AG04450 (cell line): ENCODE measurements at regions not wholly inside any gene's neighbourhood (a gene's known extent, or its start where the extent isn't known, plus 50 kb on each side); places are given as distances from the start of the nearest gene placed in this dataset.

Experiments
- CTCF ChIA-PET: fragments of 300-600, 350-600 bp; formaldehyde crosslinking; extraction: SDS; loops from one replicate; lab custom pipeline; 2022; ENCODE audit warnings: antibody characterized with exemption, inconsistent platforms; lab: Charles Lee
- POLR2A ChIA-PET: fragments of 350-600 bp; formaldehyde crosslinking; extraction: SDS; loops from one replicate; lab custom pipeline; 2021; ENCODE audit warnings: antibody characterized with exemption, inconsistent platforms; lab: Yijun Ruan, JAX
- DNase-seq: peaks from one replicate; pipeline ENCODE4 v3.0.0-alpha.2; 2011; ENCODE audit warnings: low read depth, low spot score
- H3K27ac ChIP-seq: one replicate; pipeline ENCODE4 v1.5.1; 2012; ENCODE audit warnings: low read depth, low read length, control low read depth
- H3K27me3 ChIP-seq: one replicate; pipeline ENCODE4 v1.6.0; 2012; ENCODE audit warnings: low read length; ENCODE audit not compliant: control insufficient read depth, insufficient read depth
- H3K4me3 ChIP-seq: 2 replicates; pipeline ENCODE4 v1.5.1; 2011; ENCODE audit warnings: mild to moderate bottlenecking, low read depth, low read length, control low read depth
- H3K9me3 ChIP-seq: 2 replicates; pipeline ENCODE4 v1.5.1; 2012; ENCODE audit warnings: low read length; ENCODE audit not compliant: control insufficient read depth, insufficient read depth
- TF ChIP-seq, protein P1 (sequence below): IDR thresholded peaks from 2 replicates; pipeline ENCODE4 v1.5.1; 2011; ENCODE audit warnings: low read depth, low read length, control low read depth, inconsistent platforms

DNA sequence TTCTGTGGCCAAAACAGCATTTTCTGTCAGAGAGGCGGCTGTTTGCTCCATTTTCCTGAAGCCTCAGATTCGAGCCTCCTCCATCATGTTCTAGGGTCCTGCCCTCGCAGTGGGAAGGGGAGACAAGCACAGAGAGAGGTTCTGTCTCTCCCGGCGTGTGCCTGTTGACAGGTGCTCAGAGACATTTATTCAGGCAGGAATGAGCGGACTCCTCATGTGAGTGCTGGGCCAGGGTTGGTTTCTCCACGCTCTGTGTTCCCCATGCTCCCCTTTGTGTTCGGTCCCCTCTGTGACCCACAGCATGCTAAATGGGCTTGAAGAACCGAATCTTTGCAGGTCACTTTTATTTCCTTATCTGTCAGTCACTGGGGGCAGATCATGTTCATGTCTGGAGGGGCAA lies 374.6 kb downstream of the GLRX3 start:
- Histone ChIP-seq H3K27me3 (no peaks in the 10 kb centered on the region), H3K4me3 (no peak overlapping the region), H3K27ac (no peak overlapping the region), H3K9me3 (peaks cover 72% of the 10 kb centered on the region)
- ChIA-PET CTCF (no interaction called here), POLR2A (no interaction called here)
- TF ChIP-seq, protein P1, sequence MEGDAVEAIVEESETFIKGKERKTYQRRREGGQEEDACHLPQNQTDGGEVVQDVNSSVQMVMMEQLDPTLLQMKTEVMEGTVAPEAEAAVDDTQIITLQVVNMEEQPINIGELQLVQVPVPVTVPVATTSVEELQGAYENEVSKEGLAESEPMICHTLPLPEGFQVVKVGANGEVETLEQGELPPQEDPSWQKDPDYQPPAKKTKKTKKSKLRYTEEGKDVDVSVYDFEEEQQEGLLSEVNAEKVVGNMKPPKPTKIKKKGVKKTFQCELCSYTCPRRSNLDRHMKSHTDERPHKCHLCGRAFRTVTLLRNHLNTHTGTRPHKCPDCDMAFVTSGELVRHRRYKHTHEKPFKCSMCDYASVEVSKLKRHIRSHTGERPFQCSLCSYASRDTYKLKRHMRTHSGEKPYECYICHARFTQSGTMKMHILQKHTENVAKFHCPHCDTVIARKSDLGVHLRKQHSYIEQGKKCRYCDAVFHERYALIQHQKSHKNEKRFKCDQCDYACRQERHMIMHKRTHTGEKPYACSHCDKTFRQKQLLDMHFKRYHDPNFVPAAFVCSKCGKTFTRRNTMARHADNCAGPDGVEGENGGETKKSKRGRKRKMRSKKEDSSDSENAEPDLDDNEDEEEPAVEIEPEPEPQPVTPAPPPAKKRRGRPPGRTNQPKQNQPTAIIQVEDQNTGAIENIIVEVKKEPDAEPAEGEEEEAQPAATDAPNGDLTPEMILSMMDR = no peak
- DNase-seq = no peak

GRCh38 chr10:130511766-130512165 lies 375.6 kb downstream of the GLRX3 start:
- Histone ChIP-seq H3K9me3 (peaks cover 82% of the 10 kb centered on the region), H3K4me3 (no peak overlapping the region), H3K27ac (no peak overlapping the region), H3K27me3 (no peaks in the 10 kb centered on the region)
- POLR2A ChIA-PET = no interaction called here
- TF ChIP-seq, protein P1 = no peak
- no peak for DNase-seq
- CTCF ChIA-PET = no interaction called here

GRCh38 chr10:130512936-130513335 lies 376.7 kb downstream of the GLRX3 start:
- TF ChIP-seq, protein P1 = no peak
- DNase-seq = no peak
- ChIA-PET CTCF (no interaction called here), POLR2A (no interaction called here)
- H3K4me3 ChIP-seq = no peak overlapping the region
- H3K27me3 ChIP-seq = no peaks in the 10 kb centered on the region
- H3K27ac ChIP-seq = no peak overlapping the region
- peaks cover 80% of the 10 kb centered on the region for H3K9me3 ChIP-seq

DNA sequence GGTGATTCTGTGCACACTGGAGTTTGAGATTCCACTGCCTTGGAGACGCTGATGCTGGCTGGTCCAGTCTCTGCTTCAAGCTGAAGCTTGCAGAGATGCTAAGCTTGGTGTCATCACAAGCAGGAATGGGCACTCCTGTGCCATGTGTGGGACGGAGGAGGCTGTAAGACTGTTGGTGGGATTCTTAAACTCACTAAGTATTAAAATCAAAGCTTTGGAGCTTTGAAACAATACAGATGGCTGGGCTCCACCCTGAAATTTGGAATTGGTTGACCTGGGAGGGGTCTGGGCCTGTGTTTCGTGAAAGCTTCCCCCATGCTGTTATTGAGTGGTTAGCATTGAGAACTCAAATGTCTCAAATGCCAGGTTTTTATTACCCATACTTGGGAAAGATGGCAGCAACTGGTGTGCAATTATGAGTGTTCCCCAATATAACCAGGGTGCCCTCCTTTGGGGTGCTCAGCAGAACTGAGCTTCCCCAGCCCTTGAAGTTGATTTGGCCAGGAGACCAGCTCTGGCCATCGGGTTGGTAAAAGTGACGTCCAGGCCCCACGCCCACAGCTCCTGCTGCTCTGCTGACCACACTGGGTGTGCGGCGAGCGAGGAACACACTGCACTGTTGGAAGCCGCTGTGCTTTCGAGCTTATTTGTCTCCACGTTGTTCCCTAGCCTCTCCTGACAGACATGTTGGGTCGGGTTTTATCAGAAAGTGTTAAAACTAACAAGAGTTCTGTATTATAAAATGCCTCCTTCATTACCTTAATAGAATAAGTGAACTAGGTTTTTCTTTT lies 377.7 kb downstream of the GLRX3 start:
- Histone ChIP-seq H3K9me3 (peaks cover 83% of the 10 kb centered on the region), H3K4me3 (no peak overlapping the region), H3K27me3 (no peaks in the 10 kb centered on the region), H3K27ac (no peak overlapping the region)
- no peak for DNase-seq
- ChIA-PET CTCF (no interaction called here), POLR2A (no interaction called here)
- TF ChIP-seq, protein P1 = no peak

DNA sequence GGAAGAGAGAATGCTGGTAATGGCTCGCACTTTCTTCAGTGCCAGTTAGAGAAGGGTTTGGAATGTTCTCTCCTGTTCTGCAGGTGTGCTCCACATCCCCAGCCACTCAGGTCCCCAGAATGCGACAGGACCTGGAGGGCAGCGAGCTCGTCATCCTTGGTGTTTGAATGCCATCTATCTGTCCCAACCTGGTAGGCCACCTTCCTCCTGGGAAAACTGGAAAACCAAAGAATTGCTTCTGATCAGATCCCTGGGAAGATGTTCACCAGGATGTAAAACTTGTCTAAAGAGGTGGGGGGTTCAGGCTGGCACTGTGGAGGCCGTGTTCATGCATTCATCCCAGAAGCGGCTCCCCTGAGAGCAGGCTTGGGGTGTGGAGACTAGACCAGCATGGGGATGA lies 379.5 kb downstream of the GLRX3 start:
- POLR2A ChIA-PET = no interaction called here
- CTCF ChIA-PET = no interaction called here
- TF ChIP-seq, protein P1 = no peak
- H3K27me3 ChIP-seq = no peaks in the 10 kb centered on the region
- no peak overlapping the region for H3K27ac ChIP-seq
- peaks cover 75% of the 10 kb centered on the region for H3K9me3 ChIP-seq
- no peak overlapping the region for H3K4me3 ChIP-seq
- no peak for DNase-seq
